ENCODE measurements at regions not wholly inside any gene's neighbourhood (a gene's known extent, or its start where the extent isn't known, plus 50 kb on each side); places are given as distances from the start of the nearest gene placed in this dataset.

- no peak for ATAC-seq
- TF ChIP-seq TOX (CRISPR knock-in tag; IDR thresholded peaks at IDR 0.05; ENCODE audit: borderline replicate concordance) (no peak), OSR1 (CRISPR knock-in tag; IDR thresholded peaks at IDR 0.05) (no peak), ARNTL (CRISPR knock-in tag; IDR thresholded peaks at IDR 0.05; ENCODE audit: borderline replicate concordance, low read depth) (no peak), ZNF565 (CRISPR knock-in tag; conservative IDR thresholded peaks at IDR 0.05; ENCODE audit: low read depth) (no peak), POU6F1 (CRISPR knock-in tag; IDR thresholded peaks at IDR 0.05; ENCODE audit: borderline replicate concordance, low read depth) (no peak), ZNF70 (CRISPR knock-in tag; IDR thresholded peaks at IDR 0.05) (no peak), ZC3H10 (CRISPR knock-in tag; IDR thresholded peaks at IDR 0.05) (no peak), CREB5 (CRISPR knock-in tag; IDR thresholded peaks at IDR 0.05; ENCODE audit: low read depth) (no peak), CSDC2 (CRISPR knock-in tag; IDR thresholded peaks at IDR 0.05) (no peak), BACH2 (CRISPR knock-in tag; IDR thresholded peaks at IDR 0.05; ENCODE audit: borderline replicate concordance) (no peak), PPARA (CRISPR knock-in tag; IDR thresholded peaks at IDR 0.05; ENCODE audit: borderline replicate concordance) (no peak), ZFP3 (CRISPR knock-in tag; IDR thresholded peaks at IDR 0.05) (no peak), ZFP30 (CRISPR knock-in tag; IDR thresholded peaks at IDR 0.05) (no peak), TSHZ2 (CRISPR knock-in tag; IDR thresholded peaks at IDR 0.05) (no peak), SNAI2 (CRISPR knock-in tag; IDR thresholded peaks at IDR 0.05) (no peak), ESRRG (CRISPR knock-in tag; IDR thresholded peaks at IDR 0.05) (no peak), ZNF8 (CRISPR knock-in tag; IDR thresholded peaks at IDR 0.05) (no peak), TCF4 (CRISPR knock-in tag; IDR thresholded peaks at IDR 0.05; ENCODE audit: borderline replicate concordance) (no peak), GLIS3 (CRISPR knock-in tag; IDR thresholded peaks at IDR 0.05) (no peak)
These were observed 107.0 kb upstream of the PDE1C start for GRCh38 chr7:32177232-32177631.

GRCh38 chr7:32175099-32175498, 104.9 kb upstream of the PDE1C start:
- TF ChIP-seq ISL1 (CRISPR knock-in tag; IDR thresholded peaks at IDR 0.05) (no peak), OSR1 (CRISPR knock-in tag; IDR thresholded peaks at IDR 0.05) (no peak), ZNF70 (CRISPR knock-in tag; IDR thresholded peaks at IDR 0.05) (no peak), CSDC2 (CRISPR knock-in tag; IDR thresholded peaks at IDR 0.05) (no peak), ZFP30 (CRISPR knock-in tag; IDR thresholded peaks at IDR 0.05) (no peak), ZNF8 (CRISPR knock-in tag; IDR thresholded peaks at IDR 0.05) (no peak), ZC3H10 (CRISPR knock-in tag; IDR thresholded peaks at IDR 0.05) (no peak), CREB5 (CRISPR knock-in tag; IDR thresholded peaks at IDR 0.05; ENCODE audit: low read depth) (no peak), TCF4 (CRISPR knock-in tag; IDR thresholded peaks at IDR 0.05; ENCODE audit: borderline replicate concordance) (no peak), POU6F1 (CRISPR knock-in tag; IDR thresholded peaks at IDR 0.05; ENCODE audit: borderline replicate concordance, low read depth) (no peak), CSRNP3 (CRISPR knock-in tag; IDR thresholded peaks at IDR 0.05) (no peak), GLIS3 (CRISPR knock-in tag; IDR thresholded peaks at IDR 0.05) (no peak), RARB (CRISPR knock-in tag; IDR thresholded peaks at IDR 0.05) (no peak), PPARA (CRISPR knock-in tag; IDR thresholded peaks at IDR 0.05; ENCODE audit: borderline replicate concordance) (no peak), PATZ1 (CRISPR knock-in tag; IDR thresholded peaks at IDR 0.05; ENCODE audit: borderline replicate concordance) (no peak)
- ATAC-seq = no peak
